H1 (cell line): ENCODE measurements at regions not wholly inside any gene's neighbourhood (a gene's known extent, or its start where the extent isn't known, plus 50 kb on each side); places are given as distances from the start of the nearest gene placed in this dataset.

Experiments
- CTCF ChIA-PET: fragments of 300-600 bp; sonication (Branson Sonifier 250); formaldehyde crosslinking; loops from one replicate; lab custom pipeline; 2021; ENCODE audit not compliant: partially characterized antibody; lab: Charles Lee
- POLR2A ChIA-PET: fragments of 300-600 bp; sonication (Branson Sonifier 250); formaldehyde crosslinking; loops from one replicate; lab custom pipeline; 2021; ENCODE audit warnings: inconsistent platforms; ENCODE audit not compliant: partially characterized antibody; lab: Charles Lee
- DNase-seq, 2 experiments: peaks; one replicate each; pipeline versions ENCODE4 v3.0.0 to v3.0.0-alpha.2; 2010 to 2022; ENCODE audit warnings: low spot score in 2 of 2, low read depth in 1 of 2, mixed read lengths in 1 of 2
- FAIRE-seq: peaks from 2 replicates; lab custom pipeline; 2011; peaks lifted over from hg19 to GRCh38; lab: Jason Lieb, UNC
- H2AFZ ChIP-seq: 2 replicates; pipeline ENCODE4 v1.8.1; 2012; ENCODE audit warnings: low read length, inconsistent platforms
- H2AK5ac ChIP-seq: 2 replicates; pipeline ENCODE4 v1.6.1; 2013; ENCODE audit warnings: low read depth, low read length
- H2BK120ac ChIP-seq: replicated peaks from 2 replicates; pipeline ENCODE3; 2013; ENCODE audit warnings: low read depth, low read length, inconsistent platforms
- H2BK12ac ChIP-seq: 2 replicates; pipeline ENCODE4 v1.6.1; 2013; ENCODE audit warnings: low read depth, low read length
- H2BK15ac ChIP-seq: 2 replicates; pipeline ENCODE4 v1.6.1; 2013; ENCODE audit warnings: low read length
- H2BK20ac ChIP-seq: 2 replicates; pipeline ENCODE4 v1.6.1; 2013; ENCODE audit warnings: low read length
- H2BK5ac ChIP-seq: 2 replicates; pipeline ENCODE4 v1.6.1; 2013; ENCODE audit warnings: low read depth, low read length
- H3K14ac ChIP-seq: 2 replicates; pipeline ENCODE4 v1.6.1; 2013; ENCODE audit warnings: inconsistent platforms; ENCODE audit not compliant: insufficient read length
- H3K18ac ChIP-seq: 2 replicates; pipeline ENCODE4 v1.6.1; 2013; ENCODE audit warnings: low read length; ENCODE audit errors: extremely low read depth
- H3K23ac ChIP-seq: 2 replicates; pipeline ENCODE4 v1.6.1; 2013; ENCODE audit warnings: inconsistent platforms; ENCODE audit not compliant: insufficient read length
- H3K23me2 ChIP-seq: 2 replicates; pipeline ENCODE4 v1.6.1; 2013; ENCODE audit warnings: low read depth, low read length
- H3K27ac ChIP-seq: 2 replicates; pipeline ENCODE4 v1.6.1; 2011; ENCODE audit warnings: low read depth, low read length, inconsistent platforms
- H3K27me3 ChIP-seq, 4 experiments: replicated peaks in 1 of 4; 1 replicate in 1 of 4; 2 replicates in 3 of 4; pipeline versions ENCODE4 v1.6.1 to v1.8.1; 2011 to 2013; ENCODE audit warnings: low read length in 3 of 4, mild to moderate bottlenecking in 3 of 4, inconsistent platforms in 2 of 4, mixed read lengths in 2 of 4, moderate library complexity in 1 of 4; ENCODE audit not compliant: control insufficient read depth in 3 of 4, insufficient read depth in 3 of 4; ENCODE audit errors: extremely low read depth in 1 of 4
- H3K36me3 ChIP-seq, 4 experiments: 2 replicates each; pipeline versions ENCODE4 v1.6.1 to v1.8.1; 2011 to 2013; ENCODE audit warnings: mild to moderate bottlenecking in 4 of 4, low read length in 3 of 4, moderate library complexity in 2 of 4, control low read depth in 1 of 4, inconsistent platforms in 1 of 4; ENCODE audit not compliant: insufficient read depth in 4 of 4, control insufficient read depth in 2 of 4
- H3K4ac ChIP-seq: replicated peaks from 2 replicates; pipeline ENCODE3; 2013; ENCODE audit warnings: low read length, low read depth, mixed read lengths, inconsistent platforms; ENCODE audit not compliant: insufficient read length
- H3K4me1 ChIP-seq, 4 experiments: replicated peaks in 1 of 4; 1 replicate in 1 of 4; 2 replicates in 3 of 4; pipeline versions ENCODE4 v1.6.1 to v1.8.1; 2011 to 2013; ENCODE audit warnings: low read length in 3 of 4, inconsistent platforms in 2 of 4, mixed read lengths in 1 of 4; ENCODE audit not compliant: insufficient read depth in 4 of 4, control insufficient read depth in 3 of 4
- H3K4me2 ChIP-seq, 2 experiments: 2 replicates each; pipeline versions ENCODE4 v1.6.1 to v1.8.1; 2011 to 2013; ENCODE audit warnings: low read depth in 2 of 2, low read length in 2 of 2, control low read depth in 1 of 2, inconsistent platforms in 1 of 2, mild to moderate bottlenecking in 1 of 2; ENCODE audit not compliant: insufficient read depth in 1 of 2
- H3K4me3 ChIP-seq, 4 experiments: fragments of 200-600, 300-600 bp in 1 of 4; sonication (generic), shearing (Covaris generic), sonication (Bioruptor Twin) in 1 of 4; 2 replicates each; pipeline versions ENCODE4 v1.5.1 to v1.8.1; 2011 to 2016; ENCODE audit warnings: low read length in 4 of 4, low read depth in 3 of 4, control low read depth in 2 of 4, inconsistent platforms in 2 of 4, mild to moderate bottlenecking in 2 of 4, mixed read lengths in 1 of 4, moderate library complexity in 1 of 4; ENCODE audit not compliant: insufficient read depth in 2 of 4; ENCODE audit errors: extremely low read depth in 1 of 4
- H3K56ac ChIP-seq: replicated peaks from 2 replicates; pipeline ENCODE3; 2013; ENCODE audit warnings: low read depth, mild to moderate bottlenecking, mixed read lengths, low read length, inconsistent platforms; ENCODE audit not compliant: insufficient read length
- H3K79me1 ChIP-seq: 2 replicates; pipeline ENCODE4 v1.6.1; 2013; ENCODE audit warnings: low read depth, low read length, control low read depth
- H3K79me2 ChIP-seq, 2 experiments: 2 replicates each; pipeline versions ENCODE4 v1.6.1 to v1.8.1; 2012 to 2013; ENCODE audit warnings: low read length in 2 of 2, mild to moderate bottlenecking in 2 of 2, inconsistent platforms in 1 of 2; ENCODE audit not compliant: insufficient read depth in 2 of 2, control insufficient read depth in 1 of 2
- H3K9ac ChIP-seq, 4 experiments: replicated peaks in 1 of 4; 1 replicate in 1 of 4; 2 replicates in 3 of 4; pipeline versions ENCODE4 v1.6.1 to v1.8.1; 2011 to 2013; ENCODE audit warnings: low read depth in 3 of 4, low read length in 3 of 4, control low read depth in 2 of 4, mild to moderate bottlenecking in 2 of 4, moderate library complexity in 2 of 4, inconsistent platforms in 1 of 4; ENCODE audit errors: extremely low read depth in 1 of 4
- H3K9me3 ChIP-seq, 2 experiments: 2 replicates each; pipeline versions ENCODE4 v1.6.1 to v1.8.1; 2012 to 2013; ENCODE audit warnings: mild to moderate bottlenecking in 2 of 2, moderate library complexity in 2 of 2, control low read depth in 1 of 2, inconsistent platforms in 1 of 2, low read depth in 1 of 2, low read length in 1 of 2, mixed read lengths in 1 of 2; ENCODE audit not compliant: insufficient read depth in 2 of 2
- H4K20me1 ChIP-seq, 2 experiments: replicated peaks in 1 of 2; 2 replicates each; pipeline versions ENCODE3 to v1.8.1; 2011 to 2013; ENCODE audit warnings: inconsistent platforms in 2 of 2, low read length in 2 of 2, mild to moderate bottlenecking in 1 of 2; ENCODE audit not compliant: insufficient read depth in 2 of 2, control insufficient read depth in 1 of 2
- H4K5ac ChIP-seq: 2 replicates; pipeline ENCODE4 v1.6.1; 2013; ENCODE audit warnings: low read length, low read depth, mixed read lengths, inconsistent platforms; ENCODE audit not compliant: insufficient read length
- H4K8ac ChIP-seq: 2 replicates; pipeline ENCODE4 v1.8.0; 2013; ENCODE audit warnings: mild to moderate bottlenecking, moderate library complexity, low read length, inconsistent platforms; ENCODE audit not compliant: insufficient read depth; ENCODE audit errors: extremely low read depth
- H4K91ac ChIP-seq: replicated peaks from 2 replicates; pipeline ENCODE3; 2013; ENCODE audit warnings: low read length, mixed read lengths, inconsistent platforms; ENCODE audit not compliant: insufficient read length
- CTCF ChIP-seq, 3 experiments: IDR thresholded peaks; 1 replicate in 2 of 3; 2 replicates in 1 of 3; pipeline versions ENCODE4 v1.5.1 to v1.6.1; 2011; ENCODE audit warnings: low read length in 3 of 3, mild to moderate bottlenecking in 3 of 3, inconsistent platforms in 2 of 3, low read depth in 1 of 3, moderate library complexity in 1 of 3; ENCODE audit not compliant: insufficient read depth in 1 of 3; ENCODE audit errors: control extremely low read depth in 1 of 3
- E2F6 ChIP-seq: IDR thresholded peaks from 2 replicates; pipeline ENCODE4 v1.6.1; 2012; ENCODE audit warnings: inconsistent platforms
- JUN ChIP-seq: IDR thresholded peaks from 2 replicates; pipeline ENCODE4 v1.6.1; 2011; ENCODE audit warnings: low read depth, mild to moderate bottlenecking, improper control_type of control experiment, low read length
- SIRT6 ChIP-seq: IDR thresholded peaks from one replicate; pipeline ENCODE4 v1.7.1; 2012; ENCODE audit warnings: low read length, inconsistent platforms
- WGBS, 2 experiments: shearing (Covaris generic) in 1 of 2; methylation state at CpG; one replicate each; pipeline versions ENCODE4 v1.1.6 to v1.1.7; 2013 to 2015; ENCODE audit warnings: low lambda C conversion rate in 2 of 2, mixed read lengths in 2 of 2, inconsistent platforms in 1 of 2, low coverage in 1 of 2, missing lambda C conversion rate in 1 of 2; ENCODE audit not compliant: insufficient replicate concordance in 2 of 2, insufficient coverage in 1 of 2, insufficient read length in 1 of 2; ENCODE audit errors: extremely low coverage in 1 of 2, missing lambda C conversion rate in 1 of 2; 5-methylcytosine and 5-hydroxymethylcytosine counted together

GRCh38 chr7:110058401-110058800, 1032.5 kb upstream of the LRRN3 start:
- Histone ChIP-seq H2BK120ac (no peak overlapping the region), H3K79me2 (no peaks in the 10 kb centered on the region), H2AFZ (no peak overlapping the region), H3K9ac (no peak overlapping the region), H3K27ac (no peak overlapping the region), H3K18ac (no peak overlapping the region), H3K79me1 (no peaks in the 10 kb centered on the region), H3K4me1 (no peaks in the 10 kb centered on the region), H3K36me3 (no peaks in the 10 kb centered on the region), H3K23me2 (no peaks in the 10 kb centered on the region), H2AK5ac (no peak overlapping the region), H4K5ac (no peak overlapping the region), H4K8ac (no peak overlapping the region), H2BK20ac (no peak overlapping the region), H3K4me3 (no peak overlapping the region), H3K27me3 (no peaks in the 10 kb centered on the region), H3K4ac (no peak overlapping the region), H4K91ac (no peak overlapping the region), H4K20me1 (no peaks in the 10 kb centered on the region), H3K23ac (no peak overlapping the region), H3K9me3 (no peaks in the 10 kb centered on the region), H3K56ac (no peak overlapping the region), H2BK5ac (no peak overlapping the region), H3K4me2 (no peak overlapping the region), H2BK12ac (no peak overlapping the region), H3K14ac (no peak overlapping the region), H2BK15ac (no peak overlapping the region)
- ChIA-PET POLR2A (no interaction called here), CTCF (interaction anchor here (0.7 kb wide), 1 partner anchor 34 kb away, joined by 5 read pairs; no protein-coding TSS in a partner anchor)
- WGBS, 2 experiments = 93% methylated on average over 1 of the region's 1 CpG; no CpG with 5 or more reads in 1 of the 2 experiments
- no peak for DNase-seq
- FAIRE-seq = no peak
- TF ChIP-seq E2F6 = no peak
- TF ChIP-seq JUN = no peak
- no peak for TF ChIP-seq CTCF (IDR thresholded peaks at IDR 0.05; ENCODE audit: control extremely low read depth in 1 of 3, insufficient read depth in 1 of 3, low read depth in 1 of 3, low read length in 3 of 3)
- no peak for TF ChIP-seq SIRT6
